ENCODE measurements at regions not wholly inside any gene's neighbourhood (a gene's known extent, or its start where the extent isn't known, plus 50 kb on each side); places are given as distances from the start of the nearest gene placed in this dataset.

DNA sequence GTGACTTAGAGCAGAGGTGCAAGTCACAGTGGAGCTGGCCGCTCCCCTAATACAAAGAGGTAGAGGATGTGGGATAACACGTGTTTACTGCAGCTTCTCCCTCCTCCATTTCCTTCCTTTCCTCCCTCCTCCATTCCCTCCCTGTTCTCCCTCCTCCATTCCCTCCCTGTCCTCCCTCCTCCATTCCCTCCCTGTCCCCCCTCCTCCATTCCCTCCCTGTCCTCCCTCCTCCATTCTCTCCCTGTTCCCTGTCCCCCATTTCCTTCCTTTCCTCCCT lies 124.0 kb downstream of the CRYAA start:
- H3K79me2 ChIP-seq (ENCODE audit: control insufficient read depth, insufficient read depth, low read length) = no peaks in the 10 kb centered on the region
- no peak overlapping the region for H3K27ac ChIP-seq (ENCODE audit: insufficient read depth, low read depth, low read length)
- H3K4me2 ChIP-seq (ENCODE audit: insufficient read depth, low read length) = no peak overlapping the region
- no peak overlapping the region for H3K9ac ChIP-seq (replicated peaks; ENCODE audit: extremely low read depth, insufficient read depth, low read length)
- no peaks in the 10 kb centered on the region for H3K27me3 ChIP-seq (ENCODE audit: control insufficient read depth in 2 of 2, insufficient read depth in 2 of 2, low read length in 2 of 2)
- no peak for DNase-seq (ENCODE audit: low read depth, low spot score)
- H3K4me3 ChIP-seq (replicated peaks in 1 of 3; ENCODE audit: insufficient read depth in 1 of 3, low read depth in 1 of 3, low read length in 3 of 3) = no peak overlapping the region
- intact Hi-C loops (cut with micrococcal nuclease) (no loop called here), dilution Hi-C loops (cut with MboI; ENCODE audit: extremely low pct_ligation_motif_present, low sequenced_read_pairs) (no loop called here)
- no peaks in the 10 kb centered on the region for H3K9me1 ChIP-seq (replicated peaks; ENCODE audit: control insufficient read depth, extremely low read depth, insufficient read depth, low read length)
- BruUV-seq (replicated peaks) = no TSS peak
- CTCF ChIA-PET = no interaction called here
- H3K4me1 ChIP-seq (ENCODE audit: control insufficient read depth, extremely low read depth, insufficient read depth, low read length) = no peaks in the 10 kb centered on the region
- no peaks in the 10 kb centered on the region for H3K9me3 ChIP-seq (replicated peaks; ENCODE audit: control insufficient read depth, insufficient read depth, low read length)
- H4K20me1 ChIP-seq (replicated peaks; ENCODE audit: control insufficient read depth, extremely low read depth, insufficient read depth, low read length) = no peaks in the 10 kb centered on the region
- no peak overlapping the region for H2AFZ ChIP-seq (ENCODE audit: low read depth, low read length)
- POLR2A ChIA-PET = no interaction called here
- TF ChIP-seq JUN (IDR thresholded peaks at IDR 0.05; ENCODE audit: borderline replicate concordance, insufficient read depth, insufficient read length, low read depth) = no peak
- TF ChIP-seq FOS (IDR thresholded peaks at IDR 0.05; ENCODE audit: borderline replicate concordance, insufficient read depth, low read length) = no peak
- TF ChIP-seq, protein P1, sequence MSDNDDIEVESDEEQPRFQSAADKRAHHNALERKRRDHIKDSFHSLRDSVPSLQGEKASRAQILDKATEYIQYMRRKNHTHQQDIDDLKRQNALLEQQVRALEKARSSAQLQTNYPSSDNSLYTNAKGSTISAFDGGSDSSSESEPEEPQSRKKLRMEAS (IDR thresholded peaks at IDR 0.05; ENCODE audit: insufficient read depth, insufficient read length) = no peak
- TF ChIP-seq, protein P2, sequence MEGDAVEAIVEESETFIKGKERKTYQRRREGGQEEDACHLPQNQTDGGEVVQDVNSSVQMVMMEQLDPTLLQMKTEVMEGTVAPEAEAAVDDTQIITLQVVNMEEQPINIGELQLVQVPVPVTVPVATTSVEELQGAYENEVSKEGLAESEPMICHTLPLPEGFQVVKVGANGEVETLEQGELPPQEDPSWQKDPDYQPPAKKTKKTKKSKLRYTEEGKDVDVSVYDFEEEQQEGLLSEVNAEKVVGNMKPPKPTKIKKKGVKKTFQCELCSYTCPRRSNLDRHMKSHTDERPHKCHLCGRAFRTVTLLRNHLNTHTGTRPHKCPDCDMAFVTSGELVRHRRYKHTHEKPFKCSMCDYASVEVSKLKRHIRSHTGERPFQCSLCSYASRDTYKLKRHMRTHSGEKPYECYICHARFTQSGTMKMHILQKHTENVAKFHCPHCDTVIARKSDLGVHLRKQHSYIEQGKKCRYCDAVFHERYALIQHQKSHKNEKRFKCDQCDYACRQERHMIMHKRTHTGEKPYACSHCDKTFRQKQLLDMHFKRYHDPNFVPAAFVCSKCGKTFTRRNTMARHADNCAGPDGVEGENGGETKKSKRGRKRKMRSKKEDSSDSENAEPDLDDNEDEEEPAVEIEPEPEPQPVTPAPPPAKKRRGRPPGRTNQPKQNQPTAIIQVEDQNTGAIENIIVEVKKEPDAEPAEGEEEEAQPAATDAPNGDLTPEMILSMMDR (IDR thresholded peaks at IDR 0.05; ENCODE audit: extremely low read depth in 1 of 2, insufficient read depth in 1 of 2, low read depth in 1 of 2, low read length in 2 of 2) = no peak
- TF ChIP-seq EZH2 (IDR thresholded peaks at IDR 0.05; ENCODE audit: borderline replicate concordance, low read depth, low read length, severe bottlenecking) = no peak
- no peaks in the 10 kb centered on the region for H3K36me3 ChIP-seq (ENCODE audit: control insufficient read depth in 2 of 2, extremely low read depth in 1 of 2, insufficient read depth in 2 of 2, low read length in 2 of 2)
- FAIRE-seq = no peak
